A673 (cell line): ENCODE measurements at regions not wholly inside any gene's neighbourhood (a gene's known extent, or its start where the extent isn't known, plus 50 kb on each side); places are given as distances from the start of the nearest gene placed in this dataset.

Source experiments
- BruUV-seq: library from RNA; stranded (reverse); fragments of 400-500 nt; replicated peaks from 2 replicates; lab custom pipeline; 2021; lab: Mats Ljungman, UMichigan
- CTCF ChIA-PET: fragments of 300-600 bp; sonication (Branson Sonifier 250); formaldehyde crosslinking; loops from one replicate; lab custom pipeline; 2022; ENCODE audit warnings: antibody characterized with exemption; lab: Charles Lee
- POLR2A ChIA-PET: fragments of 300-600 bp; sonication (Branson Sonifier 250); formaldehyde crosslinking; loops from one replicate; lab custom pipeline; 2022; ENCODE audit warnings: antibody characterized with exemption; ENCODE audit not compliant: low non-redundant PET; lab: Charles Lee
- DNase-seq: peaks from one replicate; pipeline ENCODE4 v3.0.0-alpha.2; 2015; ENCODE audit warnings: low spot score
- H3K27ac ChIP-seq: fragments of 200-600 bp; sonication (generic); 2 replicates; pipeline ENCODE4 v1.5.1; 2016; ENCODE audit warnings: mixed run types, low read depth, mild to moderate bottlenecking, mixed read lengths, antibody characterized with exemption, low read length; ENCODE audit not compliant: poor library complexity, severe bottlenecking
- H3K27me3 ChIP-seq: fragments of 200-600 bp; sonication (generic); replicated peaks from 2 replicates; pipeline ENCODE4 v1.6.1; 2017; ENCODE audit warnings: mixed run types, low read depth, mild to moderate bottlenecking, mixed read lengths, antibody characterized with exemption, low read length; ENCODE audit not compliant: insufficient read depth, poor library complexity
- H3K36me3 ChIP-seq: fragments of 200-600 bp; sonication (generic); 2 replicates; pipeline ENCODE4 v1.6.1; 2016; ENCODE audit warnings: mixed run types, mild to moderate bottlenecking, mixed read lengths, antibody characterized with exemption, low read length; ENCODE audit not compliant: insufficient read depth, poor library complexity, severe bottlenecking
- H3K4me1 ChIP-seq: fragments of 200-600 bp; sonication (generic); 2 replicates; pipeline ENCODE4 v1.6.1; 2017; ENCODE audit warnings: mixed run types, mild to moderate bottlenecking, mixed read lengths, antibody characterized with exemption, low read length; ENCODE audit not compliant: insufficient read depth, poor library complexity, severe bottlenecking
- H3K4me3 ChIP-seq: fragments of 200-600 bp; sonication (generic); 2 replicates; pipeline ENCODE4 v1.5.1; 2016; ENCODE audit warnings: low read depth, mixed run types, mild to moderate bottlenecking, mixed read lengths, low read length; ENCODE audit not compliant: poor library complexity, severe bottlenecking
- H3K9me3 ChIP-seq: fragments of 200-600 bp; sonication (generic); 2 replicates; pipeline ENCODE4 v1.6.1; 2016; ENCODE audit warnings: mixed run types, low read depth, mild to moderate bottlenecking, mixed read lengths, antibody characterized with exemption, low read length; ENCODE audit not compliant: poor library complexity, severe bottlenecking
- CTCF ChIP-seq: fragments of 300-800, 200-600 bp; sonication (generic); conservative IDR thresholded peaks from 2 replicates; pipeline ENCODE4 v1.5.1; 2017; ENCODE audit warnings: low read depth, mild to moderate bottlenecking, antibody characterized with exemption, low read length, moderate library complexity, mixed read lengths
- EZH2 ChIP-seq: fragments of 200-600 bp; sonication (generic); IDR thresholded peaks from 2 replicates; pipeline ENCODE4 v1.6.1; 2017; ENCODE audit warnings: borderline replicate concordance, low read depth, mild to moderate bottlenecking, mixed read lengths, antibody characterized with exemption, low read length; ENCODE audit not compliant: poor library complexity, severe bottlenecking
- intact Hi-C: fragments of 100-400 bp; cut with micrococcal nuclease; formaldehyde crosslinking; loops from one replicate; pipeline ENCODE4 v1.10.0; 2022; ENCODE audit not compliant: unreplicated experiment

GRCh38 chr3:103923907-103924306, 1442.8 kb upstream of the ALCAM start:
- Histone ChIP-seq H3K4me3 (no peak overlapping the region), H3K4me1 (peaks cover 9% of the 10 kb centered on the region), H3K27me3 (no peaks in the 10 kb centered on the region), H3K9me3 (peaks cover 2% of the 10 kb centered on the region), H3K27ac (no peak overlapping the region), H3K36me3 (no peaks in the 10 kb centered on the region)
- DNase-seq = no peak
- no TSS peak for BruUV-seq
- no peak for TF ChIP-seq EZH2
- no peak for TF ChIP-seq CTCF
- intact Hi-C loops = no loop called here
- ChIA-PET POLR2A (no interaction called here), CTCF (no interaction called here)

- H3K4me3 ChIP-seq = no peak overlapping the region
- intact Hi-C loops = no loop called here
Observed at GRCh38 chr3:103924544-103924943, 1442.2 kb upstream of the ALCAM start.

GRCh38 chr3:103926936-103927335, 1439.8 kb upstream of the ALCAM start:
- DNase-seq = no peak
- TF ChIP-seq EZH2 (no peak), CTCF (no peak)
- intact Hi-C loops = no loop called here
- H3K27me3 ChIP-seq = no peaks in the 10 kb centered on the region
- no peaks in the 10 kb centered on the region for H3K36me3 ChIP-seq
- H3K27ac ChIP-seq = no peak overlapping the region
- no TSS peak for BruUV-seq
- no peak overlapping the region for H3K4me3 ChIP-seq
- H3K9me3 ChIP-seq = peaks cover 4% of the 10 kb centered on the region
- H3K4me1 ChIP-seq = no peaks in the 10 kb centered on the region
- ChIA-PET POLR2A (no interaction called here), CTCF (no interaction called here)

More at GRCh38 chr3:103924544-103924943, 1442.2 kb upstream of the ALCAM start:
- no peak for TF ChIP-seq EZH2
- TF ChIP-seq CTCF = no peak
- DNase-seq = peak; percentile 19
- Histone ChIP-seq H3K4me1 (peaks cover 3% of the 10 kb centered on the region), H3K27me3 (no peaks in the 10 kb centered on the region), H3K27ac (no peak overlapping the region), H3K36me3 (no peaks in the 10 kb centered on the region), H3K9me3 (peaks cover 2% of the 10 kb centered on the region)
- BruUV-seq = no TSS peak
- ChIA-PET CTCF (no interaction called here), POLR2A (interaction anchor here (0.6 kb wide), 1 partner anchor 277 kb away, joined by 6 read pairs; no protein-coding TSS in a partner anchor)
